Endothelial cell of umbilical vein (primary cell): ENCODE measurements at regions not wholly inside any gene's neighbourhood (a gene's known extent, or its start where the extent isn't known, plus 50 kb on each side); places are given as distances from the start of the nearest gene placed in this dataset.

ENCODE experiments used
- BruUV-seq: library from RNA; stranded (reverse); fragments of 400-500 nt; replicated peaks from 2 replicates; lab custom pipeline; 2021; lab: Mats Ljungman, UMichigan
- CTCF ChIA-PET: fragments of 300-600, 350-600 bp; sonication (Branson Sonifier 250); formaldehyde crosslinking; loops from one replicate; lab custom pipeline; 2021; ENCODE audit warnings: antibody characterized with exemption, inconsistent platforms; lab: Charles Lee
- POLR2A ChIA-PET: fragments of 300-600, 350-600 bp; sonication (Branson Sonifier 250); formaldehyde crosslinking; loops from one replicate; lab custom pipeline; 2021; ENCODE audit warnings: antibody characterized with exemption, inconsistent platforms; lab: Charles Lee
- DNase-seq: peaks from one replicate; pipeline ENCODE4 v3.0.0-alpha.2; 2011; ENCODE audit warnings: low read depth, low spot score
- FAIRE-seq: peaks from 2 replicates; lab custom pipeline; 2011; peaks lifted over from hg19 to GRCh38; lab: Jason Lieb, UNC
- H2AFZ ChIP-seq: 2 replicates; pipeline ENCODE4 v1.6.0; 2012; ENCODE audit warnings: low read depth, low read length, control low read depth, inconsistent platforms
- H3K27ac ChIP-seq: 2 replicates; pipeline ENCODE4 v1.5.1; 2011; ENCODE audit warnings: low read depth, mild to moderate bottlenecking, control low read depth, low read length, moderate library complexity; ENCODE audit not compliant: insufficient read depth
- H3K27me3 ChIP-seq, 2 experiments: 2 replicates each; pipeline versions ENCODE4 v1.6.0 to v1.6.1; 2011; ENCODE audit warnings: low read length in 2 of 2, mixed read lengths in 1 of 2; ENCODE audit not compliant: control insufficient read depth in 2 of 2, insufficient read depth in 2 of 2
- H3K36me3 ChIP-seq, 2 experiments: 2 replicates in 1 of 2; 3 replicates in 1 of 2; pipeline ENCODE4 v1.5.1; 2011; ENCODE audit warnings: low read length in 2 of 2, mild to moderate bottlenecking in 1 of 2, moderate library complexity in 1 of 2; ENCODE audit not compliant: control insufficient read depth in 2 of 2, insufficient read depth in 2 of 2; ENCODE audit errors: extremely low read depth in 1 of 2
- H3K4me1 ChIP-seq: 3 replicates; pipeline ENCODE4 v1.5.1; 2011; ENCODE audit warnings: mild to moderate bottlenecking, low read length; ENCODE audit not compliant: control insufficient read depth, insufficient read depth; ENCODE audit errors: extremely low read depth
- H3K4me2 ChIP-seq: 2 replicates; pipeline ENCODE4 v1.6.1; 2011; ENCODE audit warnings: low read length, control low read depth, mixed read lengths; ENCODE audit not compliant: insufficient read depth
- H3K4me3 ChIP-seq, 3 experiments: fragments of 200-600 bp in 1 of 3; sonication (generic), shearing (Covaris generic) in 1 of 3; replicated peaks in 1 of 3; 2 replicates each; pipeline ENCODE4 v1.5.1; 2011 to 2016; ENCODE audit warnings: control low read depth in 3 of 3, low read length in 3 of 3, mild to moderate bottlenecking in 2 of 3, inconsistent platforms in 1 of 3, low read depth in 1 of 3, moderate library complexity in 1 of 3; ENCODE audit not compliant: insufficient read depth in 1 of 3
- H3K79me2 ChIP-seq: 2 replicates; pipeline ENCODE4 v1.6.0; 2012; ENCODE audit warnings: low read length, inconsistent platforms; ENCODE audit not compliant: control insufficient read depth, insufficient read depth
- H3K9ac ChIP-seq: replicated peaks from 2 replicates; pipeline ENCODE3; 2011; ENCODE audit warnings: low read length, control low read depth; ENCODE audit not compliant: insufficient read depth; ENCODE audit errors: extremely low read depth
- H3K9me1 ChIP-seq: replicated peaks from 3 replicates; pipeline ENCODE4 v1.6.0; 2011; ENCODE audit warnings: mild to moderate bottlenecking, low read length; ENCODE audit not compliant: control insufficient read depth, insufficient read depth; ENCODE audit errors: extremely low read depth
- H3K9me3 ChIP-seq: replicated peaks from 2 replicates; pipeline ENCODE4 v1.5.1; 2012; ENCODE audit warnings: low read length, inconsistent platforms; ENCODE audit not compliant: control insufficient read depth, insufficient read depth
- H4K20me1 ChIP-seq: replicated peaks from 2 replicates; pipeline ENCODE3; 2011; ENCODE audit warnings: mild to moderate bottlenecking, low read length; ENCODE audit not compliant: control insufficient read depth, insufficient read depth; ENCODE audit errors: extremely low read depth
- CTCF ChIP-seq, 2 donors: IDR thresholded peaks; 1 replicate in 1 of 2; 2 replicates in 1 of 2; pipeline ENCODE4 v1.5.1; 2011; ENCODE audit warnings: low read length in 2 of 2, mild to moderate bottlenecking in 2 of 2, moderate library complexity in 2 of 2, control low read depth in 1 of 2, inconsistent platforms in 1 of 2, low read depth in 1 of 2; ENCODE audit not compliant: insufficient read depth in 1 of 2; ENCODE audit errors: extremely low read depth in 1 of 2
- EZH2 ChIP-seq: IDR thresholded peaks from 2 replicates; pipeline ENCODE4 v1.6.1; 2012; ENCODE audit warnings: borderline replicate concordance, low read depth, mild to moderate bottlenecking, moderate library complexity, low read length, inconsistent platforms; ENCODE audit not compliant: severe bottlenecking
- FOS ChIP-seq: IDR thresholded peaks from 2 replicates; pipeline ENCODE4 v1.6.1; 2011; ENCODE audit warnings: mild to moderate bottlenecking, low read length, moderate library complexity, borderline replicate concordance; ENCODE audit not compliant: insufficient read depth
- GATA2 ChIP-seq: IDR thresholded peaks from 2 replicates; pipeline ENCODE4 v1.7.0; 2011; ENCODE audit warnings: low read depth, mild to moderate bottlenecking, moderate library complexity, mixed read lengths, low read length; ENCODE audit not compliant: insufficient read length, insufficient read depth
- MAX ChIP-seq: IDR thresholded peaks from 2 replicates; pipeline ENCODE4 v1.6.1; 2011; ENCODE audit not compliant: insufficient read depth, insufficient read length
- MYC ChIP-seq: IDR thresholded peaks from one replicate; pipeline ENCODE4 v1.6.1; 2011; ENCODE audit warnings: mild to moderate bottlenecking, low read depth, low read length
- POLR2A ChIP-seq: IDR thresholded peaks from 2 replicates; pipeline ENCODE4 v1.6.1; 2012; ENCODE audit warnings: low read depth, mild to moderate bottlenecking, control low read depth, low read length
- POLR2AphosphoS5 ChIP-seq: IDR thresholded peaks from 2 replicates; pipeline ENCODE4 v1.6.1; 2012; ENCODE audit warnings: low read depth, mild to moderate bottlenecking, control low read depth, low read length, moderate library complexity; ENCODE audit not compliant: insufficient read depth
- dilution Hi-C: fragments of 300-500 bp; cut with MboI; formaldehyde crosslinking; loops from one replicate; pipeline ENCODE4 v1.15.0; 2019; ENCODE audit warnings: low sequenced_read_pairs; ENCODE audit not compliant: extremely low pct_ligation_motif_present
- intact Hi-C: fragments of 100-400 bp; cut with micrococcal nuclease; formaldehyde crosslinking; loops from one replicate; pipeline ENCODE4 v1.10.0; 2022

- no peak for FAIRE-seq
- no peaks in the 10 kb centered on the region for H4K20me1 ChIP-seq
- peak overlapping the region; percentile 34 for H2AFZ ChIP-seq
- no peaks in the 10 kb centered on the region for H3K36me3 ChIP-seq
- no peaks in the 10 kb centered on the region for H3K27me3 ChIP-seq
- DNase-seq: no peak
- TF ChIP-seq MYC (no peak), MAX (no peak), EZH2 (no peak), GATA2 (no peak), CTCF (IDR thresholded peaks at IDR 0.05; ENCODE audit: extremely low read depth in 1 of 2, insufficient read depth in 1 of 2, low read depth in 1 of 2, low read length in 2 of 2) (no peak), FOS (no peak), POLR2AphosphoS5 (no peak), POLR2A (no peak)
- H3K9me3 ChIP-seq: no peaks in the 10 kb centered on the region
- no peak overlapping the region for H3K9ac ChIP-seq
- BruUV-seq: no TSS peak
- dilution Hi-C loops: no loop called here
- no peak overlapping the region for H3K4me3 ChIP-seq
- no peak overlapping the region for H3K27ac ChIP-seq
- H3K79me2 ChIP-seq: no peaks in the 10 kb centered on the region
- ChIA-PET CTCF (no interaction called here), POLR2A (no interaction called here)
- no peaks in the 10 kb centered on the region for H3K9me1 ChIP-seq
- H3K4me1 ChIP-seq: no peaks in the 10 kb centered on the region
- intact Hi-C loops: loop anchor here (5.0 kb wide), 1 partner anchor 706 kb away; no protein-coding TSS in a partner anchor
- no peak overlapping the region for H3K4me2 ChIP-seq
These were observed 118.4 kb upstream of the ROBO1 start for GRCh38 chr3:79886204-79886603.
